Pancreas (tissue), 10 donors: ENCODE measurements at regions not wholly inside any gene's neighbourhood (a gene's known extent, or its start where the extent isn't known, plus 50 kb on each side); places are given as distances from the start of the nearest gene placed in this dataset.

Experiments
- ATAC-seq, 4 donors: fragments of 200-7000 bp; cut with Tn5 transposase; one replicate each; pipeline versions ENCODE4 v1.8.0 to v1.9.1; 2020; ENCODE audit warnings: mild to moderate bottlenecking in 4 of 4, moderate library complexity in 4 of 4
- DNase-seq, 6 donors: peaks; one replicate each; pipeline ENCODE4 v3.0.0-alpha.2; 2020
- FAIRE-seq: peaks from 2 replicates; lab custom pipeline; 2012; peaks lifted over from hg19 to GRCh38; lab: Jason Lieb, UNC
- H3K27ac ChIP-seq, 4 donors: fragments of 200-600 bp; sonication (generic); 1 replicate in 3 of 4; 2 replicates in 1 of 4; pipeline versions ENCODE4 v1.5.0 to v1.8.0; 2020
- H3K27me3 ChIP-seq, 4 donors: fragments of 200-600 bp; one replicate each; pipeline ENCODE4 v1.8.0; 2021
- H3K36me3 ChIP-seq, 3 donors: fragments of 200-600 bp; sonication (generic) in 1 of 3; one replicate each; pipeline versions ENCODE4 v1.5.0 to v1.8.0; 2020 to 2021
- H3K4me1 ChIP-seq, 3 donors: fragments of 200-600 bp; one replicate each; pipeline ENCODE4 v1.8.0; 2021
- H3K4me3 ChIP-seq, 4 donors: fragments of 200-600 bp; sonication (generic) in 2 of 4; one replicate each; pipeline versions ENCODE4 v1.5.0 to v1.8.0; 2020 to 2021
- H3K9me3 ChIP-seq, 4 donors: fragments of 200-600 bp; one replicate each; pipeline ENCODE4 v1.8.0; 2021
- WGBS, 2 donors: extraction: QIAGEN DNeasy Blood & Tissue Kit; methylation state at CpG; one replicate each; pipeline ENCODE4 v1.1.7; 2013; 5-methylcytosine and 5-hydroxymethylcytosine counted together
- intact Hi-C, 3 donors: fragments of 100-400 bp; cut with DNase I; formaldehyde crosslinking; loops; one replicate each; pipeline versions ENCODE4 v1.11.1 to v1.14.2; 2022
- TF ChIP-seq, protein P1 (sequence below), 4 donors: fragments of 200-600 bp; sonication (generic) in 3 of 4; IDR thresholded peaks; one replicate each; pipeline versions ENCODE4 v1.5.0 to v1.8.0; 2021; ENCODE audit warnings: antibody characterized with exemption in 4 of 4
- donor health status: healthy with polysubstance abuse.
- donor health status: DM: no; HTN: no; CAD: no; lungs with moderate emphysema.
- donor health status: DM: no; HTN: no; CAD: no.
- donor health status: control.
- donor health status: control.
- donor health status: Bipolar disorder and iron deficiency.
- donor health status: DM: yes; HTN: yes; CAD: no.
- donor health status: DM: no; HTN: no; CAD: no.
- donor health status: DM: no; HTN: no; CAD: no.
- donor health status: DM: yes; HTN: yes; CAD: no.

DNA sequence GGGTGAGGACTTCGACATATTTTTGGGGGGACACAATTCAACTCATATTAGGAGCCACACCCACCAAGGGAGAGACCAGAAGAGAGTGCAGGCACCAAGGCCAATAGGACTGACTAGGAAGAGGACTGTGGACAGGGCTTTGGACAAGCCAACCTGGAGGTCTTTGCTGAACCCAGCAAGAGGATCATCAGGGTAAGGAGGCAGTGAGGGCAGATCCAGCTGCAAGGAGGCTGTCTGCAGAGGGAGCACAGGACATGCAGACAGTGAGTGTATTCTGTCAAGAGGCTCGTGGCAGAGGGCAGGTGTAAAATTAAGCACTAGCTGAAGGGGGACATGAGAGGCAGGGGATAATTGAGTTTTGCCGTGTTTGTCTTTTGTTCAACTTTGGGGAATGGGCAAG, 83.4 kb upstream of the MGMT start:
- TF ChIP-seq, protein P1, sequence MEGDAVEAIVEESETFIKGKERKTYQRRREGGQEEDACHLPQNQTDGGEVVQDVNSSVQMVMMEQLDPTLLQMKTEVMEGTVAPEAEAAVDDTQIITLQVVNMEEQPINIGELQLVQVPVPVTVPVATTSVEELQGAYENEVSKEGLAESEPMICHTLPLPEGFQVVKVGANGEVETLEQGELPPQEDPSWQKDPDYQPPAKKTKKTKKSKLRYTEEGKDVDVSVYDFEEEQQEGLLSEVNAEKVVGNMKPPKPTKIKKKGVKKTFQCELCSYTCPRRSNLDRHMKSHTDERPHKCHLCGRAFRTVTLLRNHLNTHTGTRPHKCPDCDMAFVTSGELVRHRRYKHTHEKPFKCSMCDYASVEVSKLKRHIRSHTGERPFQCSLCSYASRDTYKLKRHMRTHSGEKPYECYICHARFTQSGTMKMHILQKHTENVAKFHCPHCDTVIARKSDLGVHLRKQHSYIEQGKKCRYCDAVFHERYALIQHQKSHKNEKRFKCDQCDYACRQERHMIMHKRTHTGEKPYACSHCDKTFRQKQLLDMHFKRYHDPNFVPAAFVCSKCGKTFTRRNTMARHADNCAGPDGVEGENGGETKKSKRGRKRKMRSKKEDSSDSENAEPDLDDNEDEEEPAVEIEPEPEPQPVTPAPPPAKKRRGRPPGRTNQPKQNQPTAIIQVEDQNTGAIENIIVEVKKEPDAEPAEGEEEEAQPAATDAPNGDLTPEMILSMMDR (IDR thresholded peaks at IDR 0.05) = no peak
- no peaks in the 10 kb centered on the region for H3K36me3 ChIP-seq
- FAIRE-seq = no peak
- no peak overlapping the region for H3K27ac ChIP-seq
- no peak for ATAC-seq
- no peaks in the 10 kb centered on the region for H3K9me3 ChIP-seq
- intact Hi-C loops = no loop called here
- H3K27me3 ChIP-seq = no peaks in the 10 kb centered on the region
- WGBS, 2 donors = 67 to 72% methylated on average over 3 of the region's 3 CpGs
- DNase-seq = no peak
- no peak overlapping the region for H3K4me3 ChIP-seq
- H3K4me1 ChIP-seq = no peaks in the 10 kb centered on the region

DNA sequence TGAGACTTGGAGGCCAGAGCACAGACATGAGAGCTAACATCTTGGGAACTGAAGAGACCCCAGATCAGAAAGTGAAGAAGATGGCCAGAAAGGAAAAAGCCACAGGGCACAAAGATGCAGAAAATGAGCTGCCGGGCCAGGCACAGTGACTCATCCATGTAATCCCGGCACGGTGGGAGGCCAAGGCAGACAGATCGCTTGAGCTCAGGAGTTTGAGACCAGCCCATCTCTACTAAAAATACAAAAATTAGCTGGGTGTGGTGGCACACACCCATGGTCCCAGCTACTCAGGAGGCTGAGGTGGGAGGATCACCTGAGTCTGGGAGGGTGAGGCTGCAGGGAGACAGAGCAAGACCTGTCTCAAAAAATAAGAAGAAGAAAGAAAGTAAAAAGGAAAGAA, 81.4 kb upstream of the MGMT start:
- no peak for ATAC-seq
- no peak for DNase-seq
- intact Hi-C loops = no loop called here
- Histone ChIP-seq H3K27me3 (no peaks in the 10 kb centered on the region), H3K9me3 (no peaks in the 10 kb centered on the region), H3K4me1 (no peaks in the 10 kb centered on the region), H3K36me3 (no peaks in the 10 kb centered on the region), H3K4me3 (no peak overlapping the region), H3K27ac (no peak overlapping the region)
- no peak for FAIRE-seq
- TF ChIP-seq, protein P1 (IDR thresholded peaks at IDR 0.05) = no peak
- 89 to 90% methylated on average over 4 of the region's 4 CpGs for WGBS, 2 donors

DNA sequence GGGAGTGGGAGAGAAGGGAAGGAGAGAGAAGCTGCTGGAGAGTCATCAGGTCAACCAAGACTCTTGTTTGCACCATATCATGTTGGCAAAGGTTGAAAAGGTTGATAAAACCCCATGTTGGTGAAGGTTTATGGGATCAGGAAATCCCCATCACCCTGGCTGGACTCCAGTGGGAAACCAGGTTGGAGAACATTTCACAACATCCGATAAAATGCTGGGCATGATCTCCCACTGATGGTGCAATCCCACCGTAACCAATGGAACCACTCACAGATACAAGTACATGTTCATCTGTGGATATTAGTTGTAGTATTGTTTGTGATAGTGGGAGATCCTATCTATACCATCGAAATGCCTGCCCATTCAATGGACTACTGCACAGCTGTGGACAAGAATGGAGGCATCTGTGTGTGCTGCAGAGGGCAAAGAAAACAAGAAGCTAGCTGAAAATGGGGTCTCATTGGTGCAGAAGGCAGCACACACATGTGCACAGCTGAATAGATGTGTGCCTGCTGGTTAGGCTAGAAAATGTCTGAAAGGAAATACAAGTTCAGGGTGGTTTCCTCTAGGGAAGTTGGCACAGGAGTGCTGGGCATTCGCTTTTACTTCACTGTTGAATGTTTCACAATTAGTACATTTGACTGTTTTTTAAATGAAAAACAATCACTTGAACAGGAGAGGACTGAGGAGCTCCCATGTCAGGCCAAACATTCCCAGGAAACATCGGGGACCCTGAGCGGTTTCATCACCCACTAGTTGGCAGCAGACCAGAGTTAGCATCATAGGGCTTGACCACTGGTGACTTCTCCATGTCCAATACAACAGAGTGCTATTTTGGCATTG, 80.4 kb upstream of the MGMT start:
- no peak for FAIRE-seq
- no peaks in the 10 kb centered on the region for H3K9me3 ChIP-seq
- intact Hi-C loops = no loop called here
- no peaks in the 10 kb centered on the region for H3K27me3 ChIP-seq
- no peaks in the 10 kb centered on the region for H3K4me1 ChIP-seq
- ATAC-seq = no peak
- H3K36me3 ChIP-seq = no peaks in the 10 kb centered on the region
- H3K27ac ChIP-seq = no peak overlapping the region
- TF ChIP-seq, protein P1 (IDR thresholded peaks at IDR 0.05) = no peak
- H3K4me3 ChIP-seq = no peak overlapping the region
- 70 to 74% methylated on average over 6 of the region's 6 CpGs for WGBS, 2 donors
- no peak for DNase-seq

DNA sequence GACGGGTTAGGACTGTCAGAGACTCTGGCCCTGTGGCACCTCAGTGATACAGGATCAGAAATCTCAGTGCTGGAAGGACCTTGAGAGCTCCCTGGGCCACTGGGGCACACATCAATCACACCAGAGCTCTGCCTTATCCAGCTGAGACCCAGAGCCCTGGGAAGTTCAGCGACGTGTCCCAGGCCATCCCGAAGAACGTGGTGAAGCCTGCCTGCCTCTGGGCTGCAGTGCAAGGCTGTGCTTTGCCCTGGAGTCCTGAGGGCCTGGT, 79.8 kb upstream of the MGMT start:
- intact Hi-C loops = no loop called here
- Histone ChIP-seq H3K27me3 (no peaks in the 10 kb centered on the region), H3K4me3 (no peak overlapping the region), H3K27ac (no peak overlapping the region), H3K9me3 (no peaks in the 10 kb centered on the region), H3K36me3 (no peaks in the 10 kb centered on the region), H3K4me1 (no peaks in the 10 kb centered on the region)
- FAIRE-seq (no peak), ATAC-seq (no peak), DNase-seq (no peak)
- TF ChIP-seq, protein P1 (IDR thresholded peaks at IDR 0.05) = no peak
- 77 to 82% methylated on average over 5 of the region's 5 CpGs for WGBS, 2 donors

DNA sequence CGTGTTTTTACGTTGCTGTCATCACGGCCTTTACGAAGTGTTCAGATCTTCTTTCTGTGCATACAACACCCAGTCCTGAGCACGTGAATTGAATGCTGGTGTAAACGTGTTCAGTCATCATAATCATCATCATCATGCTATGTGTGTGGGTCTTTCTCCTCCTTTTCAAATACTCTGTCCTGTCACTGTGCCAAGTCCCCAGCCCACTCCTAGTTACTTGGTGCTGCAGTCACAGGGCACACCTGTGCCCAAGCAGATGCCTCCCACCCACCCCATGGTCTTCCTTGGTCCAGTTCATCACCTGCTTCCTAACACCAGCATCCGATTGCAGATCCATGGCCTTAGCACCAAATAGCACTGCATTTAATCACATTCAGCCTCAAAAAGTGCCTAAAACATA, 78.6 kb upstream of the MGMT start:
- Histone ChIP-seq H3K9me3 (no peaks in the 10 kb centered on the region), H3K27ac (no peak overlapping the region), H3K27me3 (no peaks in the 10 kb centered on the region), H3K4me1 (no peaks in the 10 kb centered on the region), H3K36me3 (no peaks in the 10 kb centered on the region), H3K4me3 (no peak overlapping the region)
- no peak for ATAC-seq
- TF ChIP-seq, protein P1 (IDR thresholded peaks at IDR 0.05) = no peak
- 71 to 79% methylated on average over 7 of the region's 7 CpGs for WGBS, 2 donors
- DNase-seq = no peak
- no peak for FAIRE-seq
- intact Hi-C loops = no loop called here
